GM18517 (cell line): ENCODE measurements at regions not wholly inside any gene's neighbourhood (a gene's known extent, or its start where the extent isn't known, plus 50 kb on each side); places are given as distances from the start of the nearest gene placed in this dataset.

Source experiments
- ATAC-seq: cut with Tn5 transposase; IDR thresholded peaks from one replicate; pipeline ENCODE4 v1.9.1; 2021; ENCODE audit warnings: mild to moderate bottlenecking, moderate library complexity; ENCODE audit not compliant: unreplicated experiment

GRCh38 chr3:194738254-194739093 is 52.8 kb downstream of the FAM43A start:
- no peak for ATAC-seq

GRCh38 chr3:194739498-194740284 is 54.0 kb downstream of the FAM43A start:
- no peak for ATAC-seq

GRCh38 chr3:194740859-194741491 is 55.3 kb downstream of the FAM43A start:
- ATAC-seq, result no peak

GRCh38 chr3:194741916-194742315 is 56.2 kb downstream of the FAM43A start:
- ATAC-seq, result no peak

- no peak for ATAC-seq
Measured at GRCh38 chr3:194744826-194745225, 59.1 kb downstream of the FAM43A start.

GRCh38 chr3:194745422-194746184 is 59.9 kb downstream of the FAM43A start:
- ATAC-seq, result no peak

GRCh38 chr3:194748225-194748624 is 62.5 kb downstream of the FAM43A start:
- ATAC-seq, result no peak

GRCh38 chr3:194749631-194750490 is 64.2 kb downstream of the FAM43A start:
- no peak for ATAC-seq

- no peak for ATAC-seq
Measured at GRCh38 chr3:194750491-194750828, 64.8 kb downstream of the FAM43A start.

- no peak for ATAC-seq
Measured at GRCh38 chr3:194755671-194756459, 70.2 kb downstream of the FAM43A start.

GRCh38 chr3:194756460-194756779 is 70.7 kb downstream of the FAM43A start:
- ATAC-seq, result no peak

- no peak for ATAC-seq
Measured at GRCh38 chr3:194756791-194757325, 71.2 kb downstream of the FAM43A start.

GRCh38 chr3:194757647-194758061 is 72.0 kb downstream of the FAM43A start:
- no peak for ATAC-seq

GRCh38 chr3:194758716-194759115 is 73.0 kb downstream of the FAM43A start:
- no peak for ATAC-seq

GRCh38 chr3:194760494-194761137 is 74.9 kb downstream of the FAM43A start:
- no peak for ATAC-seq

- ATAC-seq, result no peak
Measured at GRCh38 chr3:194761384-194761783, 75.7 kb downstream of the FAM43A start.

- no peak for ATAC-seq
Measured at GRCh38 chr3:194766845-194767244, 81.2 kb downstream of the FAM43A start.

- ATAC-seq, result no peak
Measured at GRCh38 chr3:194767446-194768207, 81.9 kb downstream of the FAM43A start.
